Fibroblast of skin of left quadriceps (primary cell): ENCODE measurements at regions not wholly inside any gene's neighbourhood (a gene's known extent, or its start where the extent isn't known, plus 50 kb on each side); places are given as distances from the start of the nearest gene placed in this dataset.

Experiments
- DNase-seq, 2 experiments: peaks; one replicate each; pipeline ENCODE4 v3.0.0-alpha.2; 2013; ENCODE audit warnings: low read depth in 2 of 2

DNA sequence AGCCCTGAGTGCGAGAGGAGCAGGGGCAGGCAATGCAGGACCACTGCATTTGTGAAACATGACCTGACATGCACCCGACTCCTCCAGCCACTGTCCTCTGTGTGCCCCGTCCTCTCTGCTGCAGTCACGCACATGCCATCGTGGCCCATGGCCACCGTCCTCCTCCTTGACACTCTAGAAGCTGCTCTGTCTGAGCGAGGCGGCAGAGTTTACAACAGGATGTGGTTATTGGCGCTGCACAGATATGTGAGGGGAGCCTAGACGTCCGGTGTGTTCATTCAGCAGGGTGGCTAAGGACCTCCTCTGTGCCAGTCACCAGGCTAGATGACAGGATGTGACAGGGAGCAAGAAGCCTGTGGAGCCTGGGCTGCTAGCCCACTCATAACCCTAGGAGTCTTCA, 277.8 kb downstream of the FOXO1 start:
- DNase-seq, result no peak

DNA sequence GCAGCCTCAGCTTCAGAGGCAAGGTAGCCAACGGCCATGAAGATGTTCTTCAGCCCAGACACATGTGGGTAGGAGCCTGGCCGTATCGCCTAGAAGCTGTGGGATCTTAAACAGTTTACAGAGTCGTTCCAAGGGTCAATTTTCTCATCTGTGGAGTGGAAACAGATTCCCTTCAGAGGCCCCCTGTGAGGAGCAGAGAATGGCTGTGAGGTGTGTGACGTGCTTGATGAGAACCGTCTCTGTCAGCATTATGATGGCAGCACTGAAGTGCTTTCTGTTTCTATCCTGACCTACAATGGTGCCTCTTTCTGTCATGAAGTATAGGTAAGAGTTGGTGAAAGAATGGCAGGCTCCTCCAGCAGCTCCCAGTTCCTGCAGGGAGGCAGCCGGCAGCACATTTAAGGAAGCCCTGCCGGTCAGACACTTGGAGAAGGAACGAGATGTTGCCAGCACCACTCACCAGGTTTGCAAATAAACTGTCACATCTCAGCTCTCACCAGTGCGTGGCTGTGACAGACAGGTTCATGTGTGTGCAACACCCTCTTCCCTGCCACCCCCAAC, 277.3 kb downstream of the FOXO1 start:
- no peak for DNase-seq

DNA sequence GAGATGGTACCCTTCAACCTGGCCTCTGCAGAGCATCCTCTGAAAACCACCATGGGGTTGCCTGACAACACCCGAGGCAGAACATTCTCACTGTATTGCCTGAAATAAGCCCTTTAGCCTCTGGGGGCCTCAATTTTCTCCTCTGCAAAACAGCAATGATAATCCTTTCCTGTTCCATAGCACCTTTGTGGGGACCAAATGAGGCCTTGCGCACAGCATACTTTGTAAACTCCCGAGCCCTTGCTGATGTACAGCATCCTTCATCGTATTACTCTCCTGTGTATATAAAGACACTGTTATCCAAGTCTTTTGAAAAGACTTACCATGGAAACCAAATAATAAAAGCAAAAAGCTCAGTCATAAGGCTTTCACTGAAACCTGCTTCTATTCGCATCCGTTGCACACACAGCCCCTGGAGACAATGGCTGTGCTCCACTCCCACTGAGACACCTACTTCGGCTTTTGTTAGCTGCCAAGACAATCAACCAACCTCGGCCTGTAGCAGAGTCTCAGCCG, 276.0 kb downstream of the FOXO1 start:
- DNase-seq, result no peak

DNA sequence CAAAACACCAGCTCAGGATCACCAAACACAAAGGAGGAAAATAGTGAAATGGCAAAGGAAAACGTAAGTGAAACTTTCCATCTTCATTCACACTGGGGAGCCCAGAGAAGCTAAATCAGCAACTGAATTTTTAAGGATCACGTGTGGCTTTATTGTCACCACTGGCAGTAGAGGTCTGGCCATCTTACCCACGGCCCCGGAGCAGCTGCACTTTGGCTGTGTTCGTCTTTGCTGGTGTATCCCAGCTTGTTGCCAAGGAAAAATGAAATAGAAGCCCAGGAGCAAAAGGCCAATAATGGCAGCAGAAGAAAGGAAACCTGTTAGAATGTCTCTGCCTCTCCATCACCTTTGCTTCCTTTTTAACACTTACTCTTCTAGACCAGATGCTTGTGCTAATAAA, 274.7 kb downstream of the FOXO1 start:
- DNase-seq, result no peak

DNA sequence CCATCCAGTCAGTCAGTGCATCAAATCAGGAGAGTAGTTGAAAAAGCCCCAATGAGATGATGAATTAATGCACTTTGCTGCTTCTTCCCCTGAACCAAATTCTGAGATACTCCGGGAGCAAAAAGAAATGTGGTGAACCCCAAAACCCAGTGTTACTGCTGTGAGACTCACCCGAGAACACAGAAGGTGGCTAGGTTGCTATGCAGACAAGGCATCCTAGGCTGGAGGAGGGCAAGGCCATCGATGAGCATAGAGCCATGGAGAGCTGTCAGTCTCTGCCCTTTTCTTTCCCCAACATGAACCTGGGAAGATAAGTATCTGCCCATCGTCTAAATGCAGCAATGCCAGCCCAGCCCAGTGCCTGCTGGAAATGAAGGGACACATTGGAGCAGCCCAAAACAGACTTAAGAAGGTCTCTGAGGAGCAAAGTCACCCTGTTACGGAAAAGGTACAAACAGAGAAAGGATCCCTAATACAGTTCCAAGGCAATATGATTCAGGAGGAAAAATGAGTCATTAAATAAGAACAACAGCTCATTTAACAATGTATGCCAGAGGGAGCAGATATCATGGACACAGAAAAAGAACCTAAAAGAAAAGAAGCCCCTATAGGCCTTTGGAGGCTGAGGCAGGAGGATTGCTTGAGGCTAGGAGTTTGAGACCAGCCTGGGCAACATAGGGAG, 272.0 kb downstream of the FOXO1 start:
- DNase-seq, result no peak

DNA sequence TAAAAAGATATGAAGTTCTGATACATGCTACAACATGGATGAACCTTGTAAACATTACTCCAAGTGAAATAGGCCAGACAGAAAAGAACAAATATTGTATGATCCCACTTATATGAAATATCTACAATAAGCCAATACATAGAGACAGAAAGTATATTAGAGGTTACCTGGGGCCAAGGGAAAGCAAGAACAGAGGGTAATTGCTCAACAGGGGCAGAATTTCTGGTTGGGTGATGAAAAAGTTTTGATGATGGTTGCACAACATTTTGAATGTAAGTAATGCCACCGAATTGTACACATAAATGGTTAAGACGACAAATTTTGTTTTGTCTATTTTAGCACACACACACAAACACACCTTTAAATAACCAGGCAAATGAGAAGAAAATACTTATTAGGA, 268.4 kb downstream of the FOXO1 start:
- DNase-seq, result no peak

DNA sequence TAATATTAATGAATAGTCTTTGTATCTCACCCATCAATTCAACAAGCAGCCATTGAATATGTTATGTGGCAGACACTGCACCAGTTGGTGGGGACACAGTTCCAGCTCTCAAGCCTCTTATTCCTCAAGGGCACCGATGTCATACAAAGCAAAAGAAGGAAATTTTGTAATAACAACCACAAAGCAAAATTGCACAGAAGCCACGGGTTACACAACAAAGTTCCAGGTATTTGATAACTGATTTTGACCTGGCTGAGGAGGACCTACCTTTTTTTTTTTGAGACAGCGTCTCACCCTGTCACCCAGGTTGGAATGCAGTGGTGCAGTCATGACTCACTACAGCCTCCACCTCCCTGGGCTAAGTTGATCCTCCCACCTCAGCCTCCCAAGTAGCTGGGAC, 266.7 kb downstream of the FOXO1 start:
- no peak for DNase-seq

DNA sequence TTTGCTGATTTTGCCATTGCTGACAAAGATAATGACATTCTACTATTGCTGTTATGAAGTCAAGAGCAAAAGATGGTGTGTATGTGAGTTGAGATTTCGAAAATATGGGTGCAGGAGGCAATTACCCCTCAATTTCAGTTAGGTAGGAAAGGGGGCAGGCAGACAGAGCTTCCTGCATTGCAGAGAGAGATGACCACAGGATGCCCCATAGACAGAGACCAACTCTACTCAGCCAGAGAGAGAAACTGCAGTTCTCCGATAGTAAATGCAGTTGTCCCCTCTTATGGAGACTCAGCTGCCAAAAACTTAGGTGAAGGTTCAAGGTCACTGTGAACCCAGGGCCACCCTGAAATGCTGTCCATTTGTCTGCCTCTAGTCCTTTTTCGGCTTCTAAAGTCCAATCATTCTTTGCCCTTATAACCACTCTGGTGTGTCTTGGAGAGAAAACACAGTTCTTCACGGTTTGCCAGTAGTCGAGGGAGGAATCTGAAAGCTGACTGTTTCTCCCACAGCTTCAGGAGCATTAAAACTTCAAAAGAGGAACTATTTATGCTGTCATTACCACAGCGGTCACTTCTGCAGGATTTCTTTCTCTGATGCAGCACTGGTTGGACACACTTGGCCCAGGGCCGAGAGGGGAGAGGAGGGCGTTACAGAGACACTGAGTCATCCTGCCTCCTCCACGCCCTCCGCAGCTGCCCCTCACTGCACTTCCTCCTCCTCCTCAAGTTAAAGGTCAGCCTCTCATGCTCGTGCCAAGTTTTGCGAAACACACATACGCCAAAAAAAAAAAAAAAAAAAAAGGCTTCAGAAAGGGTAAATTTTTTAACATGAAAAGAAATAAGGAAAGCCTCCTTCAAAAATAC, 264.3 kb downstream of the FOXO1 start:
- peak; percentile 81 to 86 for DNase-seq

DNA sequence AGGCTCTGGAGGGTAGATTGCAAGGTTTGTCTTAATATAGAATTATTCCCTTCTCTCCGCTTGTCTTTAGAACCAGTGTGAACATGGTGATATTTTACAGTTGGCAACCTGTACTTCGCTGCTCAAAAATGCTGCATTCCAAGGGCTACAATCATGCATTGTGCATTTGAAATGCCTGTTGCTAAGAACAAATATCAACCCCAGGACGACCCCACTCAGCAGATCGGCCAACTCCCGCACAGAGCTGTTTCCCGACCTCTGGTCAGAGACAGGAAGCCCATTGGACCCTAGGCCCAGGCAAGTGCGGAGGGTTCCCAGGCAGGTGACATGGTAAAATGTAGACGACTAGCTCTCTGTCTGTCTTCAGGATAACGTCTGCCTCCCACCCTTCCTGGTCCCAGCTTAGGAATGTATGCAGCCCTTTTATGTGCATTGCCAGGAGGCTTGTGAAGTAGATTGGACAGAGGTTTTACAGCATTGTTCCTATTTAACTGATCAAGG, 263.5 kb downstream of the FOXO1 start:
- DNase-seq, result peak in 1 of 2 experiments; percentile 20

DNA sequence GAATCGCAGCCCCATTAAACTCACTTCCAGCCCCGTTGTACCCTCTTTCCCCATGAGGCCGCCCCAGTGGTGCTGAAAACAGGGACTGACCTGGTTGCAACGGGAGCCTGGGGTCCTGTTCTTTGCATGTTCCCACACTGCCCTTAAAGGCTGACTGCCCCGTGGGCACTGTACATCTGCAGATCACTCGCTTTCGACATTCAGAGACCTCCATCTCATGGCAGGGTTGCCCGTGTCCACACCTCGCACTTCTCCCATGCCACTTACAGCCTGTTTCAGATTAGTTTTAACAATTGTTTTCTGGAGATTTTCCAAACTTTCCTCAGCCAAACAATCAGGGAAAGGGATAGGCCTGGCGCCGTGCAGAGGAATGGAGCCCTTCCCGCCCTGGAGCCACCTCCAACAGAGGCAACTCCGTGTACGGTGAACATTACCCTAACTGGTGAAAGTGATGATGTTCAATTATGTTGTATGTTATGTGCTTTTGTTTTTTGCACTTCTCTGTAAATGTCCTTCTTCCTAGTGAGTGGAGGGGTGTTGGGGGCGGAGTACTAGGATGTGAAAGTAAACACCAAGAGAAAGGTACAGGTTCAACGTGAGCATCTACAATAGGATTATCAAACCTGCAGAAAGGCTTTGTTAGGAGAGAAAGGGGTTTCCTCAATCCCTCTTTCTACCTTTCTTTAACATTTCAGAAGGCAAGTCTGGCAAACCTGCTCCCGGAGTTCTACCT, 262.8 kb downstream of the FOXO1 start:
- DNase-seq, result no peak

DNA sequence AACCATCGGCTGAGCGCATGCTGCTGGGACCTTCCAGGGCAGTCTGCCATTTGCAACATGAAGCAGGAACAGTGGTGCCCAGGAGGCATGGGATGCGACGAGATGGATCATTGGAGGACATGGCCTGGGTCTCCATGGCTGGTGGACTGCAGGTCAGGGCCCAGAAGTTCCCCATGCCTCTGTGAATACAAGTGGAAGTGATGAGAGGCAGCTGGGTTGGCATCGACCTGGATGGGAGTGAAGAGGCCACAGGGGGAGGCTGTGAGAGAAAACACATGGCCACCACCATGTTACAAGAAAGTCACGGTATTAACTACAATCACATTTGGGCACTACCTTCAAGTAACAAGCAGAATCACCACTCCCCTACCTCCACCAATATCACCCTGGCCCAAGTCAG, 262.0 kb downstream of the FOXO1 start:
- DNase-seq, result no peak

DNA sequence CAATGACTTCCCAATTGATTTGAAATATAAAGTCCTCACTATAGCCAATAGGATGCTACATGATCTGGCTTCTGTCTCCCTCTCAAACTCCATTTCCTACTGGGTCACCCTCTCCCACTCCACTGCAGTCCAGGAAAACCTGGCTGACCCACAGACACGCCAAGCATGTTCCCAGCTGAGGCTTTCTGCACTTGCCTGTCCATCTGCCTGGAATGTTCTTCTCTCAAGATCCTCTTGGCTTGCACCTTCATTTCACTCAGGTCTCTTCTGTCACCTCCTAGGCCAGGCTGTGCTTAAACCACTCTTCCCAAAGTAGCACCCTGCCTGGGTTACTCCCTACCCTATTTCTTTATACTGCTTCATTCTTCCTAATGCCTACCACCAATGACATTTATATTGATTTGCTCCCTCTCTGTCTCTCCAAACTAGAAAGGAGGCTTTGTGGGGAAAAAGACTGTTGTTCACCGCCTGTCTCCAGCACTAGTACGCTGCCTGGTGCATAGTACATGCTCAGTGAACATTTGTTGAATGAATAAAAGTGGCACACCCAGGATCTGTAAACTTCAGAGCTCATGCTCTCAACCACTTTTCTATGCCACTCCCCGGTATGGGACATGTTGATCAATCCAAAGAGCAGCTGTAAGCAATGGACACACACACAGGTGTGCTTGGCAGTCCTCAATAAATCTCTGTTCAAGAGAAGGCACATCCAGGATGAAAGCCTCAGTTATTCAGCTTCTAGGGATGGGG, 261.3 kb downstream of the FOXO1 start:
- no peak for DNase-seq

DNA sequence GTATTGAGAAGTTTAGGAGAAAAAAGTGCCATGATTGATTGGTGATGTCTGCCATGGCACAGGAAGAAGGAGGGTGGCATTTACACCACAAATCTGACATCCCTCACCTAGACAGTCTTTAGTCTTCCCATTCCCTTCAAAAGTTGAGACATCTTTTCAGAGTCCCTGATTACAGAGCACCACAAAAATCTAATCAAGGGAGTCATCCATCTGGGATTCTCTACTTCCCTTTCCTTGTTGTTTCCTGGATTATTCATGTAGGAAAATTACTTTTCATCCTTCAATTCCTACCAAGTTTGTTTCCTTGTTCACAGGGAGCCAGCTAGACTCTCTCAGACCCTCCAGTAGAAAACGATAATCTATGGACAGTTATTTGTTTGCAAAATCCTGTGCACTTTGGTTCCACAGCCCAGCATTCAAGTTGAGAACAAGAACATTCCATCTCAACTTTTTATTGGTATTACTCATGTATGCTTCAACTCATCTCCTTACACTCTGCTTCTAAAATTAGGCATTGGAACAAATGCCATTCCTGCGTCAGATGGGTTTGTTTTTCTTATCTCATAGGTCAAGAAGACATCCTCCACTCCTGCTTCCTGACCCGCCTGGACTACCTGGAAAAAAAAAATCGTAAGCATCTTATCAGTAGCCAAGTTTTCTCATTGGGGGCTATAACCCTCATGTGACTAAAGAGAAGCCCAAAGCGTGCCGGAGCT, 259.9 kb downstream of the FOXO1 start:
- DNase-seq, result peak in 1 of 2 experiments; percentile 15

DNA sequence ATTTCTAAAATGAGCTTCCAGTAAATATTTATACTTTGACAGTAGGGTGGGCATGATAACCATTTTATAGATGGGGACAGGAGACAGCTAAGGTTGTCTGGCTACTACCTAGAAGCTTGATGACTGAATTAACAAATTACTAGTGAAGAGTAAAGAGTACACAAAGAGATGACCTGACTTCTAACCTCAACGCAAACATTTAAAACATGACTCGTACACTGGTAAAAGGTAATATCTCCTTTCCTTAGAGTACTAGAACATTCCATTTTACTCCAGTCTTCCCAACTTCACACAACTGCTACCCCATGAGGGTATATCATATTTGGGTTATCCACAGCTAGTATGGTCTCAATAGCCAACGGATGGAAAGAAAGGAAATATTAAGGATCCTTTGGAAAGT, 258.9 kb downstream of the FOXO1 start:
- DNase-seq, result no peak

DNA sequence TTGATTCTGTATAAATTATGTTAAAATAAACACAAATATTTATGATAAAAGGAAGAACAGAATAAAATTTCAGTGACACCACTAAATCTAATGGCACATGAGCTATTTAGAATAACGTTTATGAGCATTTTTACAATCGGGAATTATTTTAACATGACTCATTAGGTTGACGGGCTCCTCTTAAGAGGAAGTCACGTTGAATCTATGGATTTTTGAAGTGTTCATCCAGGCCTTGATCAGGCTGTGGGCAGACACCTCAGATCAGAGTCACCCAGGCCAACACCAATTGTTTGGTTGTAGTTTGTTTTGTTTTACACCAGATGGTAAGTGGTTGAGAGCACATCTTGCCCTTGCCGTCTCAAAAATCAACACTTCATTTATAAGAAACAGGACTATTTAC, 257.8 kb downstream of the FOXO1 start:
- no peak for DNase-seq

DNA sequence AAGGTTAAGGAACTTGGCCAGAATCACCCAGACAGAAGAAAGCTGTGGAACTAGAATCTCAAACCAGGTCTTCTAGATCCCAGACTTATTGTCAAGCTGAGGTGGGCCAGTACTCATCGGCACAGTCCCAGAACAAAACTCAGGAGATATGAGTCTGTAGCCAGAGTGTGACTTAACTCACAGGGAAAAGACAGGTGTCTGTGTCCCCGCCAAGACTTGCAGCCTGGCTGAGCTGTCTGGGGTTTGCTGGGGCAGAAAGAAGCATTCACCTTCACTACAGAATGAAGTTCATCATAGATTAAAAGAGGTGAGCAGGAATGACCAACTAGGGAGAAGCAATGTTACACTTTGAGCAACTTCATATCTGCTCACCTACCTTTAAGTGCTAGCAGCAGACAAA, 257.2 kb downstream of the FOXO1 start:
- no peak for DNase-seq

DNA sequence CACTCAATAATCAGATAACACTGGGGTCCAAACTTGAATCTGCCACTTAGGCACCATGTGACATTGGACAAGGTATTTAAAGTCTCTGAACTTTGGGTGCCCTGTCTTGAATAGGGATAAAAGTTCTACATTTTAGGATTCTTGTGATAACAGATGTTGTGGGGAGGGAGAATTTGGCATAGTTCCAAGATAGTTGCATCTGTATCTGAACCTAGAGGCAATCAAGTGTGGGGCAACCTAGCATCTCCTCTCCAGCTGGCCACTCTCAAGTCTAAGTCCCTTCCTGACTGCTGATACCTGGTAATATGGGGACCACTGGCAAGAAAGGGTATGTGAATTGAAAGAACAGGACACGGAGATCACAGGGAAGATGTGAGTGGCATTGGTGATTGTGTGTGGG, 256.1 kb downstream of the FOXO1 start:
- DNase-seq, result no peak

DNA sequence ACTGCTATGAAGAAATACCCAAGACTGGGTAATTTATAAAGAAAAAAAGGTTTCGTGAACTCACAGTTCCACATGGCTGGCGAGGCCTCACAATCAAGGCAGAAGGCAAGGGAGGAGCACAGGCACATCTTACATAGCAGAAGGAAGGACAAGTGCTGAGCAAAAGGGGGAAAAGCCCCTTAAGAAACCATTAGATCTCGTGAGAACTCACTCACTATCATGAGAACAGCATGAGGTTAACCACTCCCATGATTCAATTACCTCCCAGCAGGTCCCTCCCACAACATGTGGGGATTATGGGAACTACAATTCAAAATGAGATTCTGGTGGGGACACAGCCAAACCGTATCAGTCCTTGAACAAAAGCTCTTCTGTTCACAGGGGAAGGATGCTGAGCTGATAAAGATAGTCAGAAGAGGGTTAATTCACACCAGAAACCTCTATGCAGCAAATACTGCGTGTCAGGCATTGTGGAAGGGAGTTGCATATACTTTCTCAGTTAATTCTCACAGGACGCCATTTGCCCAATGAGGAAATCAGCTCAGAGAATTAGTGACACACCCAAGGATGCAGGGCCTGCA, 246.2 kb downstream of the FOXO1 start:
- no peak for DNase-seq

DNA sequence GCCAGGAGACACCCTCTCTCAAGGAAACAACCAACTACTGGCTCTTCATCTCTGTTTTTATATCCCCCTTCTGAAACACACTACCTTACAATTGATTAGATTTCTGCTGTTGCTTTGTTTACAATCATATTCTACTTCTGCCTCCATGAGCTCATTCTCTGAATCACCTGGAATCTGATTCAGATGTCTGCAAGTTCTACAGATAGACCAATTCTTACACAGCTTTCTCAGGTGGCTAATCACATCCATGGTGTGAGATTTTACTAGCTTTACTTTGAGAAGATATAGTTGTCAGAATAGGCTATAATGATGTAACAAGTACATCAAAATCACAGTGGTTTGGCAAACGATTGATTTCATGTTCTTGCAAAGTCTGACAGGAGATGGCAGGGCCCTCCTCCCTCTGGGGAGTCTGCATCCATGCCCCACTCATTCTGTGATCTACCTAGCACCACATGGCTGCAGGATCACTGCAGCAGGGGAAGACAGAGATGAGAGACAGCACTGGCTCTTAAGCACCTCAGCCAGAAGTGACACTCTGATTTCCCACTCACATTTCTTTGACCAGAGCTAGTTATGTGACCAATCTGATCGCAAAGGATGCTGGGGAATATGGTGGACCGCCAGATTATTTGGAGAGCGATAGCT, 243.7 kb downstream of the FOXO1 start:
- DNase-seq, result no peak

DNA sequence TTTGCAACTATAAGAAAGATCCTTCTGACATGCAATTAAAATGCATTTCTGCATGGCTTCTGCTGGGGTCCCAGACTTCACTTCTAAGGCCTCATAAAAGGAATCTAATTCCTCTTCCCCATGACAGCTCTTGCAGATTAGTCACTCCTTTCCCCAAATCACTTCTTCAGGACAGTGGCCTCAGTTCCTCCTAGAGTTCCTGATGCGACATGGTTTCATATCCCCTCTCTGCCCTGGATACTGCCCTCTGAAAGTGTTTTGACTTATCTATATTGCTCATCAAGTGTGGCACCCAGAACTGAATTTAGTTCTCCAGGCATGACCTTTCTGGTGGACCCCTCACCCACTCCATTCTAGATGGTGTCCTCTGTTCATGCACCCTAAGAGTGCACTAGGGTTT, 238.1 kb downstream of the FOXO1 start:
- DNase-seq, result no peak
